GM12872 (cell line): ENCODE measurements at regions not wholly inside any gene's neighbourhood (a gene's known extent, or its start where the extent isn't known, plus 50 kb on each side); places are given as distances from the start of the nearest gene placed in this dataset.
A peak's percentile ranks its signal among the peaks of the same experiment; 100 is the strongest.

Source experiments
- CTCF ChIP-seq: IDR thresholded peaks from 3 replicates; pipeline ENCODE4 v1.5.1; 2011; ENCODE audit warnings: low read depth, mild to moderate bottlenecking, low read length, moderate library complexity; ENCODE audit not compliant: insufficient read depth

DNA sequence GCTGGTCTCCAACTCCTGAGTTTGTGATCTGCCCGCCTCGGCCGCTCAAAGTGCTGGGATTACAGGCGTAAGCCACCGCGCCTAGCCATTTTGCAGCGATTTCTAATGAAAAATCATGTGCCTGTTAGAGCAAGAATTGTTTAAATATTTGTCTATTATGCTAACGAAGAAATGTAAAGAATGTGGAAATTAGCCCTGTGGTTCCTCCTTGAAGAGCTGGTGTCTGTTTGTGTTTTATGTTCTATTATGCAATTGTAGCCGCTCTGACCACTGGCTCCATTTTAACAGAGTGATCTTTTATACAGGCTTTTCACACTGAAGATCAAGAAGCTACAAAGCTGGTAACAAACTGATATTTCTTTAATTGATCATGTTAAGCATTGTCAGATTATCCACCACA lies 217.3 kb downstream of the USP22 start:
- no peak for TF ChIP-seq CTCF

DNA sequence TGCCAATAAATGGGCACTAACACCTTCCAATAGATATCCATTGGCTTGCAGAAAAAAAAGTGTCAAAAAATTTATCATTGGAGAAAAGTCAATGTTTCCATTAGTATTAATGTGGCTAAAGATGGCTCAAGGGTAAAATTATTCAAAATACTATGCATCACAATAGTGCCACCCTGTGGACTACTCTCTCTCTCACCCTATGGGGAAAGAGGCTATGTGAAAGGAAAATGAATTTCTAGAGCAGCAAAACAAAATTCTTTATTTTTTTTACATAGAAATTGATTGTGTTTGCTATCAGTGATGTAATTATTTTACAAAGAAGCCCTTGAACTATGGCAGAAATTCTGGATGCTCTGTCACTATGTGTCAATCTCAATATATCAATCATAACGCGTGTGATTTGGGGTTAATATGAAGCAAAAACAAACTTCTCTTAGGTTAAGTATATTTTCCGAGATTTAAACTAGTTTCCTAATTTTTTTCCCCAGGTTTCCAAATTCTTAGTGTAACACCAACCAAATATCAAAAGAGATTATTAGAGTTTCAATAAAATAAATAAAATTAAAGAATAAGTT lies 193.9 kb downstream of the USP22 start:
- TF ChIP-seq CTCF = peak; percentile 15; the same call in 1 of the 3 replicates

GRCh38 chr17:20852239-20852989 lies 190.4 kb downstream of the USP22 start:
- TF ChIP-seq CTCF = no peak

- no peak for TF ChIP-seq CTCF
These were observed 189.8 kb downstream of the USP22 start for GRCh38 chr17:20852990-20853370.

GRCh38 chr17:20890338-20890737 lies 152.5 kb downstream of the USP22 start:
- TF ChIP-seq CTCF = no peak

DNA sequence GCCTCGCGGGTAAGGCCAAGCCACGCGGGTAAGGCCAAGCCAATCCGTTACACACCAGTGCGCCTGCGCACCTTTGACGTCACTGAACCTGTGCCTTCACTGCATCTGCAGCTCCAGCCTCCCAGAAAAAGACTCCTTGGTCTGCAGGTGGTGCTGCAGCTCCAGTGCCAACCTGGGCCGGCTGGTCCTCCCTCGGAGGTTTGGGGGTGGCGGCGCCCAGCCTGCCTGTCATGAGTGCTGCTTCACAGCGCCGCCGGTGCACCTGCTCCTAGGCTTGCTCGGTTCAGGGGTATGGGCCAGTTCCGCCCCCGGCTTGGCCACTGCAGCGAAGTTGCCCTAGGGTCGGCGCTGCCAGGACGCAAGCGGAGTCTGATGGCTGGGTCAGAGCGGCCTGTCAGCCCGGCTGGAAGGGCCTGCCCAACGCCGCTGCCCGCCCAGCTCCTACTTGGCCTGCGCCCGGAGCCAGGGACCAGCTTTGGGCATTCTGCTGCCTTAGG lies 146.6 kb downstream of the USP22 start:
- no peak for TF ChIP-seq CTCF

- peak; percentile 52 for TF ChIP-seq CTCF
These were observed 134.2 kb downstream of the USP22 start for GRCh38 chr17:20908313-20909267.
